Panc1 (cell line): ENCODE measurements at regions not wholly inside any gene's neighbourhood (a gene's known extent, or its start where the extent isn't known, plus 50 kb on each side); places are given as distances from the start of the nearest gene placed in this dataset.

ENCODE experiments used
- POLR2AphosphoS5 ChIP-seq: IDR thresholded peaks from 2 replicates; pipeline ENCODE4 v1.6.1; 2012; ENCODE audit warnings: mild to moderate bottlenecking, low read depth, low read length, moderate library complexity
- TF ChIP-seq, protein P1 (sequence below): fragments of 450-650 bp; IDR thresholded peaks from 2 replicates; pipeline ENCODE4 v1.5.1; 2017; ENCODE audit warnings: mild to moderate bottlenecking
- TF ChIP-seq, protein P2 (sequence below), 2 experiments: IDR thresholded peaks; 2 replicates each; pipeline ENCODE4 v1.6.1; 2011 to 2012; ENCODE audit warnings: low read depth in 2 of 2, control low read depth in 1 of 2, low read length in 1 of 2, mild to moderate bottlenecking in 1 of 2, moderate library complexity in 1 of 2; ENCODE audit not compliant: insufficient read depth in 1 of 2

DNA sequence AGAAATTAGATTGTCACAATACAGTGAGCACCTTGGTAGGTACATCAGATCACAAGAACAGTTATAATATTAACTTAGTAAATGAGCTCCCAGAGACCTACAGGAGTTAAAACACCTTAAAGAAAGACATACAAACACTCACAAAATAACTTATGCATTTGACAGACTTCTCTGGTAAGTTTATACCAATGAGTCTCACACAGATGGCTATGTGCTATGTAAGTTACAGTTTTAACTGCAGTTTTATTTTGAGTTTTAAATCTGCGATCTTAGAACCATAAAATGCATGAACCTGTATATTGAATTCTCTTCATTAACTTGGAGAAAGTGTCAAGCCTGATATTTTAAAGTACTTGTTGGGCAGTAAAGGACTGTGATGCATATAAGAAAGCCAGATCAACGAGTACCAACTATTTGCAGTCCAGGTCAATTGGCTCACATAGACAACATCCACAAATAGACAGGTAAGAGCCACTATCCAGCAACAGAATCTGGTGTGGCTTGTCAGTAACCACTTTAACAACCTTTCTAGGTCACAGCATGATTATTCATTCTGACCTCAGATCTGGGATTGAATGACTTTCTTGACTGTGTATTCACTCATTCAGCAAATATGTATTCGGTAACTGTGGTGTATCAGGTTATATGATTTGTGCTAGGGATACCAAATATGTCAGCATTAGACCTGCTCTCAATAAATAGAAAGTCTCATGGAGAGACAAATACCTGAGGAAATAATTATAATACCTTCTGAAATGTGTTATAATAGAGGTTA lies 856.6 kb upstream of the MGAT4C start:
- TF ChIP-seq, protein P1, sequence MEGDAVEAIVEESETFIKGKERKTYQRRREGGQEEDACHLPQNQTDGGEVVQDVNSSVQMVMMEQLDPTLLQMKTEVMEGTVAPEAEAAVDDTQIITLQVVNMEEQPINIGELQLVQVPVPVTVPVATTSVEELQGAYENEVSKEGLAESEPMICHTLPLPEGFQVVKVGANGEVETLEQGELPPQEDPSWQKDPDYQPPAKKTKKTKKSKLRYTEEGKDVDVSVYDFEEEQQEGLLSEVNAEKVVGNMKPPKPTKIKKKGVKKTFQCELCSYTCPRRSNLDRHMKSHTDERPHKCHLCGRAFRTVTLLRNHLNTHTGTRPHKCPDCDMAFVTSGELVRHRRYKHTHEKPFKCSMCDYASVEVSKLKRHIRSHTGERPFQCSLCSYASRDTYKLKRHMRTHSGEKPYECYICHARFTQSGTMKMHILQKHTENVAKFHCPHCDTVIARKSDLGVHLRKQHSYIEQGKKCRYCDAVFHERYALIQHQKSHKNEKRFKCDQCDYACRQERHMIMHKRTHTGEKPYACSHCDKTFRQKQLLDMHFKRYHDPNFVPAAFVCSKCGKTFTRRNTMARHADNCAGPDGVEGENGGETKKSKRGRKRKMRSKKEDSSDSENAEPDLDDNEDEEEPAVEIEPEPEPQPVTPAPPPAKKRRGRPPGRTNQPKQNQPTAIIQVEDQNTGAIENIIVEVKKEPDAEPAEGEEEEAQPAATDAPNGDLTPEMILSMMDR, result no peak
- TF ChIP-seq POLR2AphosphoS5, result no peak
- TF ChIP-seq, protein P2, sequence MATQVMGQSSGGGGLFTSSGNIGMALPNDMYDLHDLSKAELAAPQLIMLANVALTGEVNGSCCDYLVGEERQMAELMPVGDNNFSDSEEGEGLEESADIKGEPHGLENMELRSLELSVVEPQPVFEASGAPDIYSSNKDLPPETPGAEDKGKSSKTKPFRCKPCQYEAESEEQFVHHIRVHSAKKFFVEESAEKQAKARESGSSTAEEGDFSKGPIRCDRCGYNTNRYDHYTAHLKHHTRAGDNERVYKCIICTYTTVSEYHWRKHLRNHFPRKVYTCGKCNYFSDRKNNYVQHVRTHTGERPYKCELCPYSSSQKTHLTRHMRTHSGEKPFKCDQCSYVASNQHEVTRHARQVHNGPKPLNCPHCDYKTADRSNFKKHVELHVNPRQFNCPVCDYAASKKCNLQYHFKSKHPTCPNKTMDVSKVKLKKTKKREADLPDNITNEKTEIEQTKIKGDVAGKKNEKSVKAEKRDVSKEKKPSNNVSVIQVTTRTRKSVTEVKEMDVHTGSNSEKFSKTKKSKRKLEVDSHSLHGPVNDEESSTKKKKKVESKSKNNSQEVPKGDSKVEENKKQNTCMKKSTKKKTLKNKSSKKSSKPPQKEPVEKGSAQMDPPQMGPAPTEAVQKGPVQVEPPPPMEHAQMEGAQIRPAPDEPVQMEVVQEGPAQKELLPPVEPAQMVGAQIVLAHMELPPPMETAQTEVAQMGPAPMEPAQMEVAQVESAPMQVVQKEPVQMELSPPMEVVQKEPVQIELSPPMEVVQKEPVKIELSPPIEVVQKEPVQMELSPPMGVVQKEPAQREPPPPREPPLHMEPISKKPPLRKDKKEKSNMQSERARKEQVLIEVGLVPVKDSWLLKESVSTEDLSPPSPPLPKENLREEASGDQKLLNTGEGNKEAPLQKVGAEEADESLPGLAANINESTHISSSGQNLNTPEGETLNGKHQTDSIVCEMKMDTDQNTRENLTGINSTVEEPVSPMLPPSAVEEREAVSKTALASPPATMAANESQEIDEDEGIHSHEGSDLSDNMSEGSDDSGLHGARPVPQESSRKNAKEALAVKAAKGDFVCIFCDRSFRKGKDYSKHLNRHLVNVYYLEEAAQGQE (IDR thresholded peaks at IDR 0.05; ENCODE audit: insufficient read depth in 1 of 2, low read depth in 2 of 2, low read length in 1 of 2), result no peak
